H9 (cell line): ENCODE measurements at regions not wholly inside any gene's neighbourhood (a gene's known extent, or its start where the extent isn't known, plus 50 kb on each side); places are given as distances from the start of the nearest gene placed in this dataset.

Source experiments
- DNase-seq: peaks from one replicate; pipeline ENCODE4 v3.0.0-alpha.2; 2017
- H2AFZ ChIP-seq: one replicate; pipeline ENCODE4 v1.6.1; 2013; ENCODE audit warnings: mild to moderate bottlenecking, low read length, control low read depth, moderate library complexity
- H2AK5ac ChIP-seq: 2 replicates; pipeline ENCODE4 v1.6.1; 2013; ENCODE audit warnings: low read length, control low read depth, mixed read lengths; ENCODE audit not compliant: insufficient read length
- H2BK120ac ChIP-seq: one replicate; pipeline ENCODE4 v1.6.1; 2013; ENCODE audit warnings: low read depth, mild to moderate bottlenecking, low read length, control low read depth, inconsistent platforms; ENCODE audit not compliant: poor library complexity, severe bottlenecking
- H2BK12ac ChIP-seq: 2 replicates; pipeline ENCODE4 v1.6.1; 2013; ENCODE audit warnings: low read length, control low read depth, mixed read lengths, low read depth; ENCODE audit not compliant: insufficient read length
- H2BK15ac ChIP-seq: 2 replicates; pipeline ENCODE4 v1.6.1; 2013; ENCODE audit warnings: low read depth, low read length, control low read depth
- H2BK20ac ChIP-seq: one replicate; pipeline ENCODE4 v1.6.1; 2013; ENCODE audit warnings: low read depth, mild to moderate bottlenecking, low read length, control low read depth, inconsistent platforms; ENCODE audit not compliant: poor library complexity, severe bottlenecking
- H2BK5ac ChIP-seq: 2 replicates; pipeline ENCODE4 v1.6.1; 2013; ENCODE audit warnings: low read length, control low read depth, mixed read lengths; ENCODE audit not compliant: insufficient read length
- H3K14ac ChIP-seq: 2 replicates; pipeline ENCODE4 v1.6.1; 2013; ENCODE audit warnings: low read length, control low read depth; ENCODE audit not compliant: insufficient read depth
- H3K18ac ChIP-seq: 2 replicates; pipeline ENCODE4 v1.6.1; 2013; ENCODE audit warnings: low read depth, mild to moderate bottlenecking, mixed read lengths, low read length, control low read depth; ENCODE audit not compliant: insufficient read length
- H3K23ac ChIP-seq: 2 replicates; pipeline ENCODE4 v1.6.1; 2013; ENCODE audit warnings: low read length, control low read depth, mixed read lengths, low read depth; ENCODE audit not compliant: insufficient read length
- H3K23me2 ChIP-seq: 2 replicates; pipeline ENCODE4 v1.6.1; 2013; ENCODE audit warnings: low read depth, mild to moderate bottlenecking, mixed read lengths, low read length, control low read depth; ENCODE audit not compliant: insufficient read length, poor library complexity, severe bottlenecking
- H3K27ac ChIP-seq: 2 replicates; pipeline ENCODE4 v1.5.1; 2013; ENCODE audit warnings: low read length, control low read depth, mixed read lengths, low read depth; ENCODE audit not compliant: insufficient read length
- H3K27me3 ChIP-seq: 2 replicates; pipeline ENCODE4 v1.6.1; 2013; ENCODE audit warnings: low read length, control low read depth, inconsistent platforms; ENCODE audit not compliant: insufficient read depth
- H3K4ac ChIP-seq: 2 replicates; pipeline ENCODE4 v1.6.1; 2013; ENCODE audit warnings: low read depth, mild to moderate bottlenecking, control low read depth, inconsistent platforms, low read length, moderate library complexity
- H3K4me1 ChIP-seq: 2 replicates; pipeline ENCODE4 v1.6.1; 2013; ENCODE audit warnings: low read length, control low read depth, inconsistent platforms; ENCODE audit not compliant: insufficient read depth
- H3K4me2 ChIP-seq: 2 replicates; pipeline ENCODE4 v1.6.1; 2013; ENCODE audit warnings: low read length, control low read depth, mixed read lengths; ENCODE audit not compliant: insufficient read length, insufficient read depth
- H3K56ac ChIP-seq: 2 replicates; pipeline ENCODE4 v1.6.1; 2013; ENCODE audit warnings: low read depth, mild to moderate bottlenecking, mixed read lengths, low read length, control low read depth; ENCODE audit not compliant: insufficient read length
- H3K79me1 ChIP-seq: 2 replicates; pipeline ENCODE4 v1.6.1; 2013; ENCODE audit warnings: low read depth, mild to moderate bottlenecking, moderate library complexity, low read length, control low read depth, inconsistent platforms; ENCODE audit not compliant: insufficient read depth, poor library complexity, severe bottlenecking
- H3K79me2 ChIP-seq: 2 replicates; pipeline ENCODE4 v1.6.1; 2013; ENCODE audit warnings: low read length, control low read depth, inconsistent platforms; ENCODE audit not compliant: insufficient read depth
- H3K9ac ChIP-seq: 2 replicates; pipeline ENCODE4 v1.6.1; 2013; ENCODE audit warnings: low read length, control low read depth, mixed read lengths; ENCODE audit not compliant: insufficient read length; ENCODE audit errors: extremely low read depth
- H3K9me3 ChIP-seq: one replicate; pipeline ENCODE4 v1.6.1; 2013; ENCODE audit warnings: low read depth, low read length, inconsistent platforms; ENCODE audit not compliant: control insufficient read depth
- H3T11ph ChIP-seq: one replicate; pipeline ENCODE4 v1.6.1; 2013; ENCODE audit warnings: mild to moderate bottlenecking, low read length, control low read depth, inconsistent platforms
- H4K20me1 ChIP-seq: one replicate; pipeline ENCODE4 v1.6.1; 2013; ENCODE audit not compliant: control insufficient read depth, insufficient read length, insufficient read depth
- H4K5ac ChIP-seq: 2 replicates; pipeline ENCODE4 v1.6.1; 2013; ENCODE audit warnings: low read depth, mild to moderate bottlenecking, mixed read lengths, low read length, control low read depth; ENCODE audit not compliant: insufficient read length
- H4K8ac ChIP-seq: replicated peaks from 2 replicates; pipeline ENCODE4 v1.6.1; 2013; ENCODE audit warnings: low read length, control low read depth, mixed read lengths, low read depth; ENCODE audit not compliant: insufficient read length
- H4K91ac ChIP-seq: 2 replicates; pipeline ENCODE4 v1.6.1; 2013; ENCODE audit warnings: low read depth, mild to moderate bottlenecking, moderate library complexity, mixed read lengths, low read length, control low read depth; ENCODE audit not compliant: insufficient read length
- H3K27ac Mint-ChIP-seq, 3 experiments: 2 replicates in 2 of 3; 3 replicates in 1 of 3; pipeline ENCODE4 v1.8.0; 2020 to 2021; ENCODE audit warnings: mixed read lengths in 3 of 3, mild to moderate bottlenecking in 1 of 3, moderate library complexity in 1 of 3
- H3K27me3 Mint-ChIP-seq: 2 replicates; pipeline ENCODE4 v1.8.0; 2021; ENCODE audit warnings: low read depth, mild to moderate bottlenecking, moderate library complexity, mixed read lengths
- H3K36me3 Mint-ChIP-seq, 3 experiments: 2 replicates in 2 of 3; 3 replicates in 1 of 3; pipeline ENCODE4 v1.8.0; 2020 to 2021; ENCODE audit warnings: low read depth in 3 of 3, mixed read lengths in 3 of 3; ENCODE audit not compliant: insufficient read depth in 1 of 3
- H3K4me1 Mint-ChIP-seq, 2 experiments: 2 replicates each; pipeline ENCODE4 v1.8.0; 2020; ENCODE audit warnings: mixed read lengths in 2 of 2
- H3K4me3 Mint-ChIP-seq, 2 experiments: 2 replicates in 1 of 2; 3 replicates in 1 of 2; pipeline ENCODE4 v1.8.0; 2020 to 2021; ENCODE audit warnings: mild to moderate bottlenecking in 2 of 2, mixed read lengths in 2 of 2, moderate library complexity in 1 of 2
- H3K9me3 Mint-ChIP-seq, 2 experiments: 2 replicates in 1 of 2; 3 replicates in 1 of 2; pipeline ENCODE4 v1.8.0; 2020; ENCODE audit warnings: mild to moderate bottlenecking in 2 of 2, mixed read lengths in 2 of 2, moderate library complexity in 1 of 2
- WGBS: extraction: QIAGEN DNeasy Blood & Tissue Kit; methylation state at CpG from one replicate; pipeline ENCODE4 v1.1.7; 2013; ENCODE audit warnings: missing lambda C conversion rate, low lambda C conversion rate, mixed read lengths; ENCODE audit not compliant: insufficient read length; ENCODE audit errors: extremely low coverage; 5-methylcytosine and 5-hydroxymethylcytosine counted together
- TF ChIP-seq, protein P1 (sequence below): fragments of 200-600 bp; sonication (generic); conservative IDR thresholded peaks from 3 replicates; pipeline ENCODE4 v1.8.0; 2021; ENCODE audit warnings: antibody characterized with exemption, mild to moderate bottlenecking

DNA sequence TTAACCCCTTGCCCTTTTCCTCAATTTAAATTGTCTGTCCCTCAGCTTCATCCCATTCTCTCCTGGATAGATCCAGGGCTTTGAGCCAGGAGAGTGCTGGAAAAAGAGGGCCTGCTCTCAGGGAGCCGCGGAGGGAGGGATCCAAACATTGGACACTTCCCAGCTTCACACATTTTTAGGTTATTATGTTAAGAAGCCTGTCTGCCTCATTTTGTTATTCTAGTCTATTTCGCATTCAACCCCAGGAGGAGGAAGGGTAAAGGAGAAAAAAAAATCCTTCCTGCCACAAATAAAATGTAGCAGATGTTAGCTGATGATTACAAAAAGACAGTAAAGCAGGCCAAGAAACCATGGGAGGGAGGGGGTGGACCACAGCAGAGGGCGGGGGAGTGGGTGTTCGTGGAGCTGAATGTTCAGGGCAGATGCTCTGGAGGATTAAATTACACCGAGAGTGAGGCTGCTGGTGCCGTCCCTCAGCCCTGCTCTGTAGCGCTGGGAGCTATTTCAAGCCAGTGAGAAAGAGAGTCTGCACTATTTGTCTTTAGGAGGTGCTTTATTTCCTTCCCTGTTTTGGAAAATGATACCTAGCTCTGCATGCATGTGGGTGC lies 60.6 kb upstream of the ZFR start:
- no peak overlapping the region for H3K14ac ChIP-seq
- no peak overlapping the region for H3K23ac ChIP-seq
- H3K9me3 Mint-ChIP-seq = no peaks in the 10 kb centered on the region; a peak in 1 of 5 replicates
- H3K4me3 Mint-ChIP-seq = peak overlapping the region in 1 of 2 experiments; percentile 22; a peak in 1 of 5 replicates
- no peak overlapping the region for H3K18ac ChIP-seq
- no peak overlapping the region for H2BK5ac ChIP-seq
- peaks cover 17% of the 10 kb centered on the region; the same call in 1 of the 2 replicates for H3K27me3 ChIP-seq
- peaks cover 58 to 62% of the 10 kb centered on the region in 2 experiments for H3K4me1 Mint-ChIP-seq
- no peak overlapping the region for H2BK12ac ChIP-seq
- H2AFZ ChIP-seq = no peak overlapping the region
- no peaks in the 10 kb centered on the region for H3K79me2 ChIP-seq
- H4K5ac ChIP-seq = no peak overlapping the region
- no peak overlapping the region for H3T11ph ChIP-seq
- H3K23me2 ChIP-seq = peaks cover 2% of the 10 kb centered on the region
- no peak overlapping the region for H2BK20ac ChIP-seq
- H3K9me3 ChIP-seq = no peaks in the 10 kb centered on the region
- no CpG with 5 or more reads among the region's 8 CpGs for WGBS
- no peak overlapping the region for H3K56ac ChIP-seq
- no peak overlapping the region for H3K4me2 ChIP-seq
- H3K4me1 ChIP-seq = peaks cover 13% of the 10 kb centered on the region
- TF ChIP-seq, protein P1, sequence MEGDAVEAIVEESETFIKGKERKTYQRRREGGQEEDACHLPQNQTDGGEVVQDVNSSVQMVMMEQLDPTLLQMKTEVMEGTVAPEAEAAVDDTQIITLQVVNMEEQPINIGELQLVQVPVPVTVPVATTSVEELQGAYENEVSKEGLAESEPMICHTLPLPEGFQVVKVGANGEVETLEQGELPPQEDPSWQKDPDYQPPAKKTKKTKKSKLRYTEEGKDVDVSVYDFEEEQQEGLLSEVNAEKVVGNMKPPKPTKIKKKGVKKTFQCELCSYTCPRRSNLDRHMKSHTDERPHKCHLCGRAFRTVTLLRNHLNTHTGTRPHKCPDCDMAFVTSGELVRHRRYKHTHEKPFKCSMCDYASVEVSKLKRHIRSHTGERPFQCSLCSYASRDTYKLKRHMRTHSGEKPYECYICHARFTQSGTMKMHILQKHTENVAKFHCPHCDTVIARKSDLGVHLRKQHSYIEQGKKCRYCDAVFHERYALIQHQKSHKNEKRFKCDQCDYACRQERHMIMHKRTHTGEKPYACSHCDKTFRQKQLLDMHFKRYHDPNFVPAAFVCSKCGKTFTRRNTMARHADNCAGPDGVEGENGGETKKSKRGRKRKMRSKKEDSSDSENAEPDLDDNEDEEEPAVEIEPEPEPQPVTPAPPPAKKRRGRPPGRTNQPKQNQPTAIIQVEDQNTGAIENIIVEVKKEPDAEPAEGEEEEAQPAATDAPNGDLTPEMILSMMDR = no peak
- H2BK120ac ChIP-seq = no peak overlapping the region
- DNase-seq = no peak
- H3K4ac ChIP-seq = no peak overlapping the region
- no peak overlapping the region for H2AK5ac ChIP-seq
- no peak overlapping the region for H3K9ac ChIP-seq
- no peak overlapping the region for H4K8ac ChIP-seq
- H3K79me1 ChIP-seq = no peaks in the 10 kb centered on the region
- no peaks in the 10 kb centered on the region for H4K20me1 ChIP-seq
- no peaks in the 10 kb centered on the region; a peak in 1 of 7 replicates for H3K36me3 Mint-ChIP-seq
- H3K27me3 Mint-ChIP-seq = peaks cover 65% of the 10 kb centered on the region
- no peak overlapping the region for H4K91ac ChIP-seq
- no peak overlapping the region for H2BK15ac ChIP-seq
- H3K27ac ChIP-seq = no peak overlapping the region
- peak overlapping the region in 1 of 3 experiments; percentile 62; a peak in 1 of 7 replicates for H3K27ac Mint-ChIP-seq
